Lower leg skin (tissue), 3 donors: ENCODE measurements at regions not wholly inside any gene's neighbourhood (a gene's known extent, or its start where the extent isn't known, plus 50 kb on each side); places are given as distances from the start of the nearest gene placed in this dataset.

Experiments used
- CTCF ChIP-seq, 3 donors: fragments of 450-650 bp; IDR thresholded peaks; one replicate each; pipeline ENCODE4 v1.5.1; 2016; ENCODE audit warnings: antibody characterized with exemption in 3 of 3, mild to moderate bottlenecking in 3 of 3, moderate library complexity in 2 of 3
- POLR2A ChIP-seq, 2 donors: fragments of 450-650 bp; IDR thresholded peaks; one replicate each; pipeline ENCODE4 v1.6.1; 2016 to 2017; ENCODE audit warnings: antibody characterized with exemption in 2 of 2, mild to moderate bottlenecking in 1 of 2, moderate library complexity in 1 of 2

DNA sequence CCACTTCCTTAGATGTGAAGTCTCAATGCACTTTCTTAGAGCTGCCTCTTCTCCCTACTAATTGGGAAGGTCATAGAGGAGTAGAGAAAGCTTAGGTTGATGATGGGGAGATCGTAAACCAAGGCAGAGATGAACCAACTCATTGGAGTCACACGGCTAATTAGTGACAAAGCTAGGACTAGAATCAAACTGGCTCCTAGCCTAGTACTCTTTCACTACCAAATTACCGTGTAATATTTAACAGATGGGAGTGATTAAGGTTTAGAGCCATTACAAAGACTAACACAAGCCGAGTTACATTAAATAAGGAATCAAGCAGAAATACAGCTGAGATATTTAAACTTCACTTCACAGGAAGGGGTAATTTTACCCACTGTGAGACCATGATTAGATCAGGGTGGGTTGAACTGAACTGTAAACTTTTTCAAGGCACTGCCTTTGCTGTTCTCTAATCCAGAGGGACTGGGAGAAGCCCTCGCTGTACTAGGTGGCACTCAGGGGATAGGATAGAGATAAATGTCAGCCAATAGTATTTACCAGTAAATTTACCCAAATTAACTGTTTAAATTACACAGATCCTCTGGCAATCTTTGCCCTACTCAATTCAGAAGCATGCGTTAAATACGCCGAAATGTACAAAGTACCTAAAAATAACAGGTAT lies 166.4 kb upstream of the PIK3R1 start:
- TF ChIP-seq POLR2A (IDR thresholded peaks at IDR 0.05) (no peak), CTCF (IDR thresholded peaks at IDR 0.05) (no peak)
